Smooth muscle cell (in vitro differentiated cells): ENCODE measurements at regions not wholly inside any gene's neighbourhood (a gene's known extent, or its start where the extent isn't known, plus 50 kb on each side); places are given as distances from the start of the nearest gene placed in this dataset.

Experiments
- DNase-seq: peaks from one replicate; lab custom pipeline; 2025; ENCODE audit not compliant: unreplicated experiment; lab: John Stamatoyannopoulos, UW
- H2AFZ ChIP-seq: fragments of 200-600 bp; sonication (generic); 2 replicates; pipeline ENCODE4 v1.6.0; 2016; ENCODE audit warnings: antibody characterized with exemption, low read depth, mild to moderate bottlenecking
- H3F3A ChIP-seq: fragments of 200-600 bp; sonication (generic); 2 replicates; pipeline ENCODE4 v1.6.0; 2017; ENCODE audit warnings: antibody characterized with exemption, low read depth
- H3K27ac ChIP-seq: fragments of 200-600 bp; sonication (generic); 2 replicates; pipeline ENCODE4 v1.5.1; 2016; ENCODE audit warnings: low read depth, mild to moderate bottlenecking
- H3K27me3 ChIP-seq: fragments of 200-600 bp; sonication (generic); 2 replicates; pipeline ENCODE4 v1.6.1; 2016; ENCODE audit warnings: low read depth, mild to moderate bottlenecking
- H3K36me3 ChIP-seq: fragments of 200-600 bp; sonication (generic); 2 replicates; pipeline ENCODE4 v1.5.1; 2016; ENCODE audit warnings: low read depth
- H3K4me1 ChIP-seq: fragments of 200-600 bp; sonication (generic); 2 replicates; pipeline ENCODE4 v1.5.1; 2016; ENCODE audit warnings: low read depth
- H3K4me2 ChIP-seq: fragments of 200-600 bp; sonication (generic); 2 replicates; pipeline ENCODE4 v1.6.0; 2016; ENCODE audit warnings: mild to moderate bottlenecking
- H3K4me3 ChIP-seq: fragments of 200-600 bp; sonication (generic); 2 replicates; pipeline ENCODE4 v1.5.1; 2016; ENCODE audit warnings: mild to moderate bottlenecking
- H3K79me2 ChIP-seq: fragments of 200-600 bp; sonication (generic); 2 replicates; pipeline ENCODE4 v1.6.0; 2016; ENCODE audit warnings: low read depth, mild to moderate bottlenecking
- H3K9ac ChIP-seq: fragments of 200-600 bp; sonication (generic); 2 replicates; pipeline ENCODE4 v1.6.0; 2016; ENCODE audit warnings: low read depth
- H3K9me3 ChIP-seq: fragments of 200-600 bp; sonication (generic); replicated peaks from 2 replicates; pipeline ENCODE4 v1.5.1; 2016; ENCODE audit warnings: low read depth
- H4K20me1 ChIP-seq: fragments of 200-600 bp; sonication (generic); 2 replicates; pipeline ENCODE4 v1.6.0; 2016; ENCODE audit warnings: low read depth
- CTCF ChIP-seq: fragments of 200-600 bp; sonication (generic); IDR thresholded peaks from 2 replicates; pipeline ENCODE4 v1.5.1; 2017; ENCODE audit warnings: borderline replicate concordance, mild to moderate bottlenecking, antibody characterized with exemption; ENCODE audit not compliant: insufficient read depth, poor library complexity, severe bottlenecking
- WGBS: methylation state at CpG from one replicate; pipeline ENCODE4 v1.1.7; 2016; ENCODE audit warnings: low lambda C conversion rate; 5-methylcytosine and 5-hydroxymethylcytosine counted together

GRCh38 chr5:3354606-3355005 is 241.0 kb upstream of the IRX1 start:
- H4K20me1 ChIP-seq: no peaks in the 10 kb centered on the region
- H3K79me2 ChIP-seq: no peaks in the 10 kb centered on the region
- H3K36me3 ChIP-seq: no peaks in the 10 kb centered on the region
- no peak overlapping the region for H3K9ac ChIP-seq
- no peak for TF ChIP-seq CTCF
- no peaks in the 10 kb centered on the region for H3K4me1 ChIP-seq
- H3F3A ChIP-seq: no peaks in the 10 kb centered on the region
- H2AFZ ChIP-seq: no peak overlapping the region
- H3K4me3 ChIP-seq: no peak overlapping the region
- H3K4me2 ChIP-seq: no peak overlapping the region
- no peak for DNase-seq
- WGBS: 85% methylated on average over 7 of the region's 7 CpGs
- no peaks in the 10 kb centered on the region for H3K27me3 ChIP-seq
- no peak overlapping the region for H3K27ac ChIP-seq
- no peaks in the 10 kb centered on the region for H3K9me3 ChIP-seq

- TF ChIP-seq CTCF: no peak
Observed at GRCh38 chr5:3353561-3353960, 242.1 kb upstream of the IRX1 start.

GRCh38 chr5:3352711-3353110 is 242.9 kb upstream of the IRX1 start:
- DNase-seq: no peak
- Histone ChIP-seq H3K36me3 (no peaks in the 10 kb centered on the region), H3K4me1 (no peaks in the 10 kb centered on the region), H3F3A (no peaks in the 10 kb centered on the region), H3K9me3 (no peaks in the 10 kb centered on the region), H3K27ac (no peak overlapping the region), H2AFZ (no peak overlapping the region), H3K9ac (no peak overlapping the region), H3K4me2 (no peak overlapping the region), H4K20me1 (no peaks in the 10 kb centered on the region), H3K27me3 (no peaks in the 10 kb centered on the region), H3K4me3 (no peak overlapping the region), H3K79me2 (no peaks in the 10 kb centered on the region)
- TF ChIP-seq CTCF: no peak
- 86% methylated on average over 8 of the region's 8 CpGs for WGBS

More at GRCh38 chr5:3353561-3353960, 242.1 kb upstream of the IRX1 start:
- WGBS: 81% methylated on average over 7 of the region's 7 CpGs
- no peak for DNase-seq
- H3F3A ChIP-seq: no peaks in the 10 kb centered on the region
- no peaks in the 10 kb centered on the region for H3K4me1 ChIP-seq
- no peaks in the 10 kb centered on the region for H3K79me2 ChIP-seq
- H3K9me3 ChIP-seq: no peaks in the 10 kb centered on the region
- no peaks in the 10 kb centered on the region for H3K36me3 ChIP-seq
- no peak overlapping the region for H3K9ac ChIP-seq
- no peak overlapping the region for H2AFZ ChIP-seq
- no peaks in the 10 kb centered on the region for H4K20me1 ChIP-seq
- no peak overlapping the region for H3K4me2 ChIP-seq
- H3K27me3 ChIP-seq: no peaks in the 10 kb centered on the region
- no peak overlapping the region for H3K27ac ChIP-seq
- H3K4me3 ChIP-seq: no peak overlapping the region

GRCh38 chr5:3351581-3352442 is 243.8 kb upstream of the IRX1 start:
- Histone ChIP-seq H3K4me1 (no peaks in the 10 kb centered on the region), H3K27me3 (no peaks in the 10 kb centered on the region)
- 81% methylated on average over 10 of the region's 10 CpGs for WGBS

More at GRCh38 chr5:3351581-3352442, 243.8 kb upstream of the IRX1 start:
- DNase-seq: no peak
- no peaks in the 10 kb centered on the region for H3K36me3 ChIP-seq
- H3F3A ChIP-seq: no peaks in the 10 kb centered on the region
- no peaks in the 10 kb centered on the region for H3K79me2 ChIP-seq
- no peak for TF ChIP-seq CTCF
- H3K9ac ChIP-seq: no peak overlapping the region
- no peak overlapping the region for H3K27ac ChIP-seq
- no peak overlapping the region for H2AFZ ChIP-seq
- no peak overlapping the region for H3K4me2 ChIP-seq
- no peaks in the 10 kb centered on the region for H3K9me3 ChIP-seq
- no peak overlapping the region for H3K4me3 ChIP-seq
- no peaks in the 10 kb centered on the region for H4K20me1 ChIP-seq
